ENCODE measurements at regions not wholly inside any gene's neighbourhood (a gene's known extent, or its start where the extent isn't known, plus 50 kb on each side); places are given as distances from the start of the nearest gene placed in this dataset.

- TF ChIP-seq CTCF (IDR thresholded peaks at IDR 0.05; ENCODE audit: poor library complexity) (no peak), EZH2 (IDR thresholded peaks at IDR 0.05; ENCODE audit: borderline replicate concordance) (no peak), EZH2phosphoT487 (IDR thresholded peaks at IDR 0.05; ENCODE audit: low read depth, severe bottlenecking, unreplicated experiment) (no peak)
Observed at GRCh38 chr11:92083123-92083522, 141.5 kb upstream of the FAT3 start.

Measured in hepatocyte (in vitro differentiated cells).